Activated gamma-delta T cell treated with Interleukin-2 at 50 U/mL for 16 hours (primary cell): ENCODE measurements at regions not wholly inside any gene's neighbourhood (a gene's known extent, or its start where the extent isn't known, plus 50 kb on each side); places are given as distances from the start of the nearest gene placed in this dataset.
"Not testable (repeated sequence)": the region's sequence is repeated elsewhere in the genome, so short reads cannot be mapped to it uniquely, and the experiment has no call there.

Experiments used
- DNase-seq: peaks from one replicate; pipeline ENCODE4 v3.0.0-alpha.2; 2020

DNA sequence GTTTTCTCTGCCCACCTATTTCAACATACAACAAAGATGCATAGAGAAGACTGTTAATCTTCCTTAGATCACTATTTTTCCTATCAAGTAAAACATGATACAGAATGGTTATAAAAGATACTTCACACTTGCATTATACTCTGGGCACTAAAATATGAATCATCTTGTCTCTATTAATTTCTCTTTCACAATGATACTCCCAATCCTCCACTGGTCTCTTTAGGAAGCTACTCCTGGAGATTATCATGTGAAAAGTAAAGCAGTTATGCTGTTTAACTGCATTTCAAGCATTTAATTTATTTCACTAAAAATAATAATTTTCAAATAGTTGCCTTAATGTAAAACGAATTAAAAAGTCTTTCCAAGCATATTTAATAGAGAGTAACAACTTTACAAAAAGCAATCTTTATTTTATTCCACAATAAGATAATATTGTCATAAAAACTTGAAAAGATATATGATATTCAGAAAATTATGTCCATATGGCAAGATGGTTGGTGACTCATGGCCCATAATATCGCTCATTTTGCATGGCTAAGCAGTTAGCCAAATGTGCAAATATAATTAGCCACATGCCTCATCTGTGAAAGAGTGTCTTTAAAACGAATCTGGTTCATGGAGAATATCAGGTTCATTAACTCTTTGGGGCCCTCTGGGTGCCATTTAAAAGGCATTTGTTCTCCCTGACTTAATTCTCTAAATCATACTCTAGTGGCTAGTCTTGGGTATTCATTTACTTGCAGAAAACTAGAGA lies 1569.0 kb upstream of the B3GALT2 start:
- no peak for DNase-seq

DNA sequence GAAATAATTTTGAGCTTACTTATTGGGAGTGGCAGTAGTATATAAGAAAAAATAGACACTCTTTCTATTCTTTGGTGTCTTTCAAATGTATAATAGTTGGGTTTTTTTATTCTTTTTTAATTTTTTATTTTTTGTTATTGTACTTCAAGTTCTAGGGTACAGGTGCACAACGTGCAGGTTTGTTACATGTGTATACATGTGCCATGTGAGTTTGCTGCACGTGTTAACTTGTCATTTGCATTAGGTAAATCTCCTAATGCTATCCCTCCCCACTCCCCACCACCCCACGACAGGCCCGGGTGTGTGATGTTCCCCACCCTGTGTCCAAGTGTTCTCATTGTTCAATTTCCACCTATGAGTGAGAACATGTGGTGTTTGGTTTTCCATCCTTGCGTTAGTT lies 1552.4 kb upstream of the B3GALT2 start:
- DNase-seq = not testable (repeated sequence)

DNA sequence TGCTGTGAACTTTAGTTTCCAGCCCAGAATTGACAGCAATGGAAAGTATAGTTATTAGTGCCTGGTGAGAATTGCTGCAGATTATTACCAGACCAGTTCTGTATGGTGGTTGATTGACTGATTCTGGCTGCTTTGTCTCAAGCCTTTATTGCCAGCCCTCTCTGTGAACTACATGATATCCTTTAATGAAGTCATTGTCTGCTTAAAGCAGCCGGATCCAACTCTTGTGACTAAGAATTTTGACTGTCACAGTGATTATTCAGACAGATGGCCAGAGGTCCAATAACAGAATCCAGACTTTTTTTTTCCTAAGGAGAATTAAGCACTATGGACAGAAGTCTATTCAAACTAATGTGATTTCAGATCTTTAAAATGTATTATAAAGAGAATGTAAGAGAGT lies 1548.6 kb upstream of the B3GALT2 start:
- no peak for DNase-seq

GRCh38 chr1:194731025-194731424 lies 1544.6 kb upstream of the B3GALT2 start:
- DNase-seq = no peak

- DNase-seq = no peak
Observed at GRCh38 chr1:194730304-194730703, 1543.9 kb upstream of the B3GALT2 start.

DNA sequence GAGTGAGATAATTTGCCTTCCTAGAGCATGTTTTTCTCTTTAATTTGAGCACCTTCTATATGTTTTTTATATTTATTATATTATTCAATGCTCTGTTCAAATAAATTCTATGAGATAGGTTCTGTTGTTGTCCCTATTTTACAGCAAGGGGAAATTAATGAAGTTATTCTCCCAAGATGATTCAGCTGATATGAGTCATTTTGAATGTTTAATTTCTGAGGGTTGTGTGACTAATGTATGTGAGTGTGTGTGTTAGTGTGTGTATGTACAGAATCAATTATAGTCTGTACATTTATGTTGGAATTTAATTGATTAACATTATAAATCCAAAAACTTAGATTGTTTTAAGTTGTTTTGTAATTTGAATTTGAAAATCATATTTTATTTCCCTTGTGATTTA lies 1536.7 kb upstream of the B3GALT2 start:
- DNase-seq = no peak

DNA sequence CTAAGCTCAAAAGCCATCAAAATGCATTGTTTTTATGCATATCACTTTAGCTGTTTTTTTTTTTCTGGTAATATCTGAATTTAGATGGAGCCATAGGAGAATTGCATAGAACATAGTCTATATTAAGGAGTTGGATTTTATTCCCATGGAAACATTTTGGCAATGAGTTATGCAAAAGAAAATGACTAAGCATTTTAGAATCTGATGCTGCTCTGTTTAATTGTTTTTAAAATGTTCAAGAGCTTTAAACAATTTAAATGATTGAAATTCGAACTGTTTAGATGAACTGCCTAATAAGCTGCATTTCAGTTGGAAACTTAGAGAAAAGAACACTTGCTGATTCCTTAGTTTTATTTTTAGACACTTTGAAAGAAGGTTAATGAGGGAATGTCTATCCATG lies 1531.5 kb upstream of the B3GALT2 start:
- DNase-seq = no peak

DNA sequence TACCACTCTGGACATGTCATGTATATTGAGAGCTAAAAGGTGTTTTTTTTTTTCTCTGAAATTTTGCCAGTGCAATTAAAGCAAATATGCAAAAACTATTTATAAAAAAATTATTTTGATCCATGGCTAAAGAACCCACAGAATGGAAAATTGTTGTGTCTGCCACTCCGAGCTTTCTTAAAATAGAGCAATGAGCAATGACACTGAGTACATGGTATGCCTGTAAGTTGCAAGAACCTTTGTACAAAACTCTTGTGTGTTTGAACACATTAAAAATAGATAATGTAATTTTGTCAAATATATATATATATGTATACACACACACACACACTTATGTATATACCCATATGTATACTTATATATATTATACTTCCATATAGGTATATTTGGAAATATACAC lies 1530.9 kb upstream of the B3GALT2 start:
- no peak for DNase-seq

DNA sequence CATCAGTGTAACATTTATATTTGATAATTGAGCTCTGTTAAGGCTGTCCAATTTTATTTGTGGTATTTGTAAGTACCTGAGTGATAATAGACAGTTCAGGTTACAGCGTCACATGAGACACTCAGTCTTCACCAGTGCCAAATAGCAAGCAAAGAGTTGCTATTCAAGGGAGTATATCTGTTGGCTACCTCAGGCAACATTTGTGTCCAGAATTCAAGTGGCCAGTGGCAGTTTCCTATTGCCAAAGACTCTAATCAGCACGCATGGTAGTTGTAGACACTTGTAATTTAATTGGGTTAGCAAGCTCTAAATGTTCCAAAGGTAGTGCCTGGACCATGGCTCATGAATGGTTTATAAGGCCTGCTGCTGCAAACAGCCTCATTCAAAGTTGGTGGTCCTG lies 1524.3 kb upstream of the B3GALT2 start:
- no peak for DNase-seq

- no peak for DNase-seq
Observed at GRCh38 chr1:194709439-194709838, 1523.0 kb upstream of the B3GALT2 start.

- no peak for DNase-seq
Observed at GRCh38 chr1:194707074-194707473, 1520.7 kb upstream of the B3GALT2 start.

DNA sequence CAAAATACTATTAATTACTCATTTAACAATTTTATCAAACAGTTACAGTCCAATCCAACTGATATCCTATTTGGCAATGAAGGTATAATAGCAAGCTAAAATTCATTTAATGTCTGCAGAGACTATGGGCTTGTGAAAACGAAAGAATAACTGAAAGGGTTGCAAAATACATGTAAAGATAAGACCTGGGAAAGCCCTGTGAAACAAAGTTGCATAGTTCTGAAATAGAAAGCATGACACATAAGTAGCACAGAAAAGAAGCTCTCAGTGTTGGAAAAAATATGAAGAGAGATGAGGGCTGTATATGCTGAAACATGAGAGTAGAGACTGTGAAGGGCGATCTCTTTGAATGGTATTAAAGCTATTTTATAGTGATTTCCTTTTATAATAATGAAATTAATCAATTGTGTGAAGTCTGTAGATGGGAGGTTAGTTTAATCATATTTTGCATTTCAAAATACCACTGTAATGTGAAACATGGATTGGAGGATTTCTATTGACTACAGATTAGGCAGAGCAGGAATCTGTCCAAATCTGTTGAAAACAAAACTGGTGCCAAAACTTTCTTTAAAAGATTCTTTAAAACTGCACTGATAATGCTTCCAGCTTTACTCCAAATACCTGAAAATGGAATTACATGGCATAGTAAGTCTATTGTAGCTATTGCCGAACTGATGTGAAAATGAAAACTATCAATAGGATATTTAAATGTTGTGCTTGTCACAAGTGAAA lies 1518.9 kb upstream of the B3GALT2 start:
- no peak for DNase-seq

DNA sequence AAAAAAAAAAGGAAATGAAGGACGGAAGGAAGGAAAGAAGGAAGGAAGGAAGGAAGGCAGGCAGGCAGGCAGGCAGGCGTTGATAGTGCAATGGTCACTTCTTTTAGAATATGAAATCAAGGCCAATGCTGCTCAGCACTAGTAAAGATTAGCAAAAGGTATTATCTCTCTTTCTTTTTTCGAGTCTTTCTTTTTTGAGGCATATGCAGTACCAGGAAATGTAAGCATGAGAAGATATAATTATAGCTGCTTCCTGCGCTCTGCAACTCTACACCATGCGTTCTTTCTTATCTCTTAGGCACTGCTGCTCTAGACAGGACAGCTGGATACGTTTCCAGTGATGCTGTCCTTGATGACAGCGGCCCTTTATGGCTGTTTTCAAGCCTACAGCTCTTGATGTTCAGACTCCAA lies 1512.5 kb upstream of the B3GALT2 start:
- DNase-seq = no peak

DNA sequence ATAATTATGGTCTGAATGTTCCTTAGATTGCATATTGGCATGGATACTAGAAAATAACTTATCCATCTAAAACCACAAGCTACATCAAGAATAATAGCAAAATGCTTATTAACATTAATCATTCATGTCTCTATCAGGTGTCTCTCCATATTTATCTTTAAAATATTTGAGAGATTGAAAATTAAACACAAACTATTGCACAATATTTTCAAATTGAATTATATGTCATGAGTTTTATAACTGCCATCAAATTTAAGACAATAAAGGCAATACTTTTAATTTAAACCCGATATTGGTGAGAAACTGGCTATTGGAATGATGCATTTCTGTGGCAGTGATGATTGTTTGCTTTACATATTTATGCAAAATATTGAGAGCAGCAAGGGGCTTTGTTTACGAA lies 1506.8 kb upstream of the B3GALT2 start:
- DNase-seq = no peak

GRCh38 chr1:194684636-194685035 lies 1498.2 kb upstream of the B3GALT2 start:
- DNase-seq = no peak

DNA sequence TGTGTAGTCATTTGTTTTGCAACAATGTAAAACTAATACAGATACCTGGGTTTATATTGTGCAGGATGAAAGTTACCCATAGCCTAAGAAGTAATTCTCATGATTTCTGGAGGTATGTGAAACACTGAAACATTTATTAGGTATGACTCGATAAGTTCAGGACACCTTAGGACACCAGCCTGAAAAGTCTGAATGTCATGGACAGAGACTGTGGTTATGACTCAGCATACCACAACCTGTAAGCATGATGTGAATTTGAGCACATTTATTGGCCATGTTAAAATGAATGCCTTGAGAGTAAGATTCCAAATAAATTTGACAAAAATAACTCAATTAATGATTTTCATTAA lies 1471.7 kb upstream of the B3GALT2 start:
- DNase-seq = no peak

- DNase-seq = no peak
Observed at GRCh38 chr1:194654956-194655355, 1468.5 kb upstream of the B3GALT2 start.

DNA sequence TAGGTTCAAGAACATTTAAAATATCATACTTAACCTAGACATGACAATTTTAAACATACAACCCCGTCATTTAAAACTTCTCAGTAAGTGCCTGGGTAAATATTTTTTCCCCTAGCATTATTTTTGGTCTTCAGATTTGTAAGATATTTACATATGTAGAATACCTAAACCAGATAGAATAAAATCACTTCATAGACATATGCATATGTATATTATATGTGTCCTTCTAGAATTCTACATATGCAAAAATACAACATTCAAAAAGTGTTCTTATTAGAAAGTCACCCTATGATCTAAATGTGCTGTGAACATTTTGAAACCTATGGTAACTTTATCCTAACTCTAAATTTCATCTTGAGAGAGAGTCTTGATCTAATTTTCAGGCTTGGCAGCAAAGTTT lies 1467.0 kb upstream of the B3GALT2 start:
- DNase-seq = no peak

DNA sequence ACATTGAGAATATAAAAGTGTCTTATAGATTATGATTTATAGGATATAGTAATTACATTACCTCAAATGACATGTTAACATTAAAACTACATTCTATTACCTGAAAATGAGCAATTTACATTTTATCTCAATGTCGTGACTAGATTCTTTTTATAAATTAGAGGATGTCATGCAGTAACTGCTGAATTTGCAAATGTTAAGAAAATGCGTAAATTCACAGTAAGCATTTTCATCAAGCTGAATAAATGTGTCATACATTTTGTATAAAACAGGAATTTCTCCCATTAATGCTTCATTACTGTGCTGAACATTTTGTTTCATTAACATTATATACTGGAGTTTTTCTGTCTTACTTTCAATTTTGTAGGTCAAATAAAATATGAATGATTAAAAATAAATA lies 1460.7 kb upstream of the B3GALT2 start:
- DNase-seq = no peak

DNA sequence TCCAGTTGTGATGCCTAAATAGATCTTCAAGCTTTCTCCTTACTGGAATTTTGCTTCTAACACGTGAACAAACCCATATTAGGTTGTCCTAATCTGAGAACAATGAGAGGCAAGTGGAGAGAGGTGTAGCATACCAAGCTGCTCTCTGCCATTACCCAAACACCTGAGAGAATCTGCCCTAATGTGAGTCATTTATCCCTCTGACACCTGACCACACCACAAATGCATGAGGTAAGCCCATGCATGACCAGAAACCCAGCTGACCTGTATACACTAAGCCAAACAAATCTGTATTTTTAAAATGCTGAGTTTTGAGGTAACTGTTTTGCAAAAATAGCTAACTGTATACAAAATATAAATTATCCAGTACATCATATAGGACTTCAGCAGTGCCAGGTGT lies 1458.1 kb upstream of the B3GALT2 start:
- DNase-seq = no peak

- DNase-seq = no peak
Observed at GRCh38 chr1:194640322-194640721, 1453.9 kb upstream of the B3GALT2 start.

DNA sequence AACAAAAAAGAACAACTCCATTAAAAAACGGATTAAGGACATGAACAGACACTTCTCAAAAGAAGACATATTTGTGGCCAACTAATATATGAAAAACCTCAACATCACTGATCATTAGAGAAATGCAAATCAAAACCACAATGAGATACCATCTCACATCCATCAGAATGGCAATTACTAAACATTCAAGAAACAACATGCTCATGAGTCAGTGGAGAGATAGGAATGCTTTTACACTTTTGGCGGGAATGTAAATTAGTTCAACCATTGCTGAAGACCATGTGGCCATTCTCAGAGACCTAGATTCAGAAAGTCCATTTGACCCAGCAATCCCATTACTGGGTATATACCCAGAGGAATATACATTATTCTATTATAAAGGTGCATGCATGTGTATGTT lies 1442.6 kb upstream of the B3GALT2 start:
- no peak for DNase-seq

DNA sequence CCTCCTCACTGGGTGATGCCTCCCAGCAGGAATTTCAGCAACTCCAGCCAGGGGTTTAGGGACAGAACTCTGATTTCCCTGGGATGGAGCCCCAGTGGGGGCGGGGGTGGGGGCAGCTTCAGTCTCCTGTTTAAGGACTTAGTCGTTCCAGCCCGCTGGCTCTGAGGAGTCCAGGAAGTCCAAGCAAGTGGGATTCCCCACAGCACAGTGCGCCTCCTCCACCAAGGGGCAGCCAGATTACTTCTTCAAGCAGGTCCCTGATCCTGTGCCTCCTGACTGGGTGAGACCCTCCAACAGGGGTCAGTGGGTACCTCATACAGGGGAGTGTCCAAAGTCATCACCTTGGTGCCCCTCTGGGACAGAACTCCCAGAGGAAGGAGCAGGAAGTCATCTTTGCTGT lies 1438.4 kb upstream of the B3GALT2 start:
- DNase-seq = no peak

GRCh38 chr1:194618101-194618500 lies 1431.7 kb upstream of the B3GALT2 start:
- DNase-seq = no peak

- DNase-seq = not testable (repeated sequence)
Observed at GRCh38 chr1:194617272-194617671, 1430.9 kb upstream of the B3GALT2 start.
